PC-9 (cell line): ENCODE measurements at regions not wholly inside any gene's neighbourhood (a gene's known extent, or its start where the extent isn't known, plus 50 kb on each side); places are given as distances from the start of the nearest gene placed in this dataset.

Experiments used
- BruUV-seq: library from RNA; stranded (reverse); fragments of 400-500 nt; replicated peaks from 2 replicates; lab custom pipeline; 2021; lab: Mats Ljungman, UMichigan
- CTCF ChIA-PET: fragments of 300-600 bp; sonication (Branson Sonifier 250); formaldehyde crosslinking; loops from one replicate; lab custom pipeline; 2022; ENCODE audit warnings: antibody characterized with exemption; lab: Charles Lee
- POLR2A ChIA-PET: fragments of 300-600 bp; sonication (Branson Sonifier 250); formaldehyde crosslinking; loops from one replicate; lab custom pipeline; 2022; ENCODE audit warnings: antibody characterized with exemption; ENCODE audit not compliant: unreplicated experiment; lab: Charles Lee
- DNase-seq, 2 experiments: peaks; one replicate each; pipeline versions ENCODE4 v3.0.0 to v3.0.0-alpha.2; 2015 to 2022; ENCODE audit warnings: mixed read lengths in 1 of 2
- H2AFZ ChIP-seq: fragments of 200-600 bp; sonication (generic); 2 replicates; pipeline ENCODE4 v1.8.1; 2017; ENCODE audit warnings: antibody characterized with exemption
- H3F3A ChIP-seq: fragments of 200-600 bp; sonication (generic); 2 replicates; pipeline ENCODE4 v1.8.1; 2017; ENCODE audit warnings: antibody characterized with exemption, mild to moderate bottlenecking, low read depth; ENCODE audit not compliant: insufficient read depth
- H3K27ac ChIP-seq: fragments of 200-600 bp; sonication (generic); 2 replicates; pipeline ENCODE4 v1.6.1; 2016; ENCODE audit warnings: mixed run types
- H3K27me3 ChIP-seq: fragments of 200-600 bp; sonication (generic); 2 replicates; pipeline ENCODE4 v1.6.1; 2016; ENCODE audit warnings: low read depth, mixed run types; ENCODE audit not compliant: insufficient read depth
- H3K36me3 ChIP-seq: fragments of 200-600 bp; sonication (generic); 2 replicates; pipeline ENCODE4 v1.6.1; 2016; ENCODE audit warnings: low read depth, mixed run types
- H3K4me1 ChIP-seq: fragments of 200-600 bp; sonication (generic); replicated peaks from 2 replicates; pipeline ENCODE4 v1.6.1; 2016; ENCODE audit warnings: mixed run types; ENCODE audit not compliant: insufficient read depth
- H3K4me2 ChIP-seq: fragments of 200-600 bp; sonication (generic); 2 replicates; pipeline ENCODE4 v1.6.1; 2017; ENCODE audit warnings: mixed run types
- H3K4me3 ChIP-seq: fragments of 200-600 bp; sonication (generic); 2 replicates; pipeline ENCODE4 v1.6.1; 2016; ENCODE audit warnings: mixed run types
- H3K79me2 ChIP-seq: fragments of 200-600 bp; sonication (generic); 2 replicates; pipeline ENCODE4 v1.6.1; 2017; ENCODE audit warnings: low read depth, mixed run types
- H3K9me2 ChIP-seq: fragments of 200-600 bp; sonication (generic); 2 replicates; pipeline ENCODE4 v1.8.1; 2017; ENCODE audit warnings: mild to moderate bottlenecking; ENCODE audit not compliant: insufficient read depth
- H3K9me3 ChIP-seq: fragments of 200-600 bp; sonication (generic); 2 replicates; pipeline ENCODE4 v1.8.1; 2016; ENCODE audit warnings: low read depth; ENCODE audit not compliant: insufficient read depth
- H4K20me1 ChIP-seq: fragments of 200-600 bp; sonication (generic); 2 replicates; pipeline ENCODE4 v1.8.1; 2017; ENCODE audit not compliant: insufficient read depth
- CTCF ChIP-seq: fragments of 200-600 bp; sonication (generic); conservative IDR thresholded peaks from 2 replicates; pipeline ENCODE4 v1.6.1; 2017; ENCODE audit warnings: mixed run types, antibody characterized with exemption, mild to moderate bottlenecking, moderate library complexity
- EZH2 ChIP-seq: fragments of 200-600 bp; sonication (generic); IDR thresholded peaks from 2 replicates; pipeline ENCODE4 v1.8.0; 2017; ENCODE audit warnings: antibody characterized with exemption, low read depth
- intact Hi-C: fragments of 100-400 bp; cut with micrococcal nuclease; formaldehyde crosslinking; loops from one replicate; pipeline ENCODE4 v1.10.0; 2022; ENCODE audit not compliant: unreplicated experiment

GRCh38 chr5:135183464-135183863 is 149.4 kb upstream of the PITX1 start:
- DNase-seq: no peak
- Histone ChIP-seq H3K27ac (no peak overlapping the region), H4K20me1 (no peaks in the 10 kb centered on the region), H3K4me3 (no peak overlapping the region), H3K36me3 (no peaks in the 10 kb centered on the region), H3K4me2 (no peak overlapping the region), H2AFZ (no peak overlapping the region), H3K9me2 (no peaks in the 10 kb centered on the region), H3K27me3 (no peaks in the 10 kb centered on the region), H3F3A (peaks cover 12% of the 10 kb centered on the region; the same call in 1 of the 2 replicates), H3K9me3 (no peaks in the 10 kb centered on the region), H3K4me1 (peaks cover 35% of the 10 kb centered on the region), H3K79me2 (no peaks in the 10 kb centered on the region)
- no peak for TF ChIP-seq CTCF
- no peak for TF ChIP-seq EZH2
- ChIA-PET CTCF (interaction anchor here (0.6 kb wide), 1 partner anchor 157 kb away, joined by 8 read pairs; no protein-coding TSS in a partner anchor), POLR2A (no interaction called here)
- intact Hi-C loops: no loop called here
- no TSS peak for BruUV-seq

- Histone ChIP-seq H3K36me3 (no peaks in the 10 kb centered on the region), H3K4me3 (no peak overlapping the region), H3K4me2 (no peak overlapping the region), H3K9me3 (no peaks in the 10 kb centered on the region), H3K79me2 (no peaks in the 10 kb centered on the region), H4K20me1 (no peaks in the 10 kb centered on the region), H3K27me3 (no peaks in the 10 kb centered on the region), H3K9me2 (no peaks in the 10 kb centered on the region), H3K4me1 (peaks cover 32% of the 10 kb centered on the region), H2AFZ (no peak overlapping the region), H3F3A (peaks cover 12% of the 10 kb centered on the region; the same call in 1 of the 2 replicates), H3K27ac (no peak overlapping the region)
- no peak for DNase-seq
- no TSS peak for BruUV-seq
- intact Hi-C loops: no loop called here
- no peak for TF ChIP-seq EZH2
- no peak for TF ChIP-seq CTCF
- CTCF ChIA-PET: interaction anchor here (0.6 kb wide), 1 partner anchor 157 kb away, joined by 8 read pairs; no protein-coding TSS in a partner anchor
- POLR2A ChIA-PET: no interaction called here
These were observed 148.6 kb upstream of the PITX1 start for GRCh38 chr5:135182675-135183074.

- intact Hi-C loops: no loop called here
- Histone ChIP-seq H3K79me2 (no peaks in the 10 kb centered on the region), H4K20me1 (no peaks in the 10 kb centered on the region), H3K36me3 (no peaks in the 10 kb centered on the region), H3K9me2 (no peaks in the 10 kb centered on the region), H3K4me2 (no peak overlapping the region), H3K4me1 (peaks cover 22% of the 10 kb centered on the region), H2AFZ (no peak overlapping the region), H3F3A (peaks cover 11% of the 10 kb centered on the region; the same call in 1 of the 2 replicates), H3K9me3 (no peaks in the 10 kb centered on the region), H3K27ac (no peak overlapping the region), H3K27me3 (no peaks in the 10 kb centered on the region), H3K4me3 (no peak overlapping the region)
- no TSS peak for BruUV-seq
- TF ChIP-seq CTCF: no peak
- TF ChIP-seq EZH2: no peak
- no peak for DNase-seq
- POLR2A ChIA-PET: no interaction called here
- CTCF ChIA-PET: interaction anchor here (0.7 kb wide), 2 partner anchors 125 to 392 kb away, joined by 5 to 6 read pairs; no protein-coding TSS in a partner anchor
These were observed 147.6 kb upstream of the PITX1 start for GRCh38 chr5:135181653-135182052.
